H1 (cell line): ENCODE measurements at regions not wholly inside any gene's neighbourhood (a gene's known extent, or its start where the extent isn't known, plus 50 kb on each side); places are given as distances from the start of the nearest gene placed in this dataset.

Experiments
- CTCF ChIA-PET: fragments of 300-600 bp; sonication (Branson Sonifier 250); formaldehyde crosslinking; loops from one replicate; lab custom pipeline; 2021; ENCODE audit not compliant: partially characterized antibody; lab: Charles Lee
- POLR2A ChIA-PET: fragments of 300-600 bp; sonication (Branson Sonifier 250); formaldehyde crosslinking; loops from one replicate; lab custom pipeline; 2021; ENCODE audit warnings: inconsistent platforms; ENCODE audit not compliant: partially characterized antibody; lab: Charles Lee
- DNase-seq, 2 experiments: peaks; one replicate each; pipeline versions ENCODE4 v3.0.0 to v3.0.0-alpha.2; 2010 to 2022; ENCODE audit warnings: low spot score in 2 of 2, low read depth in 1 of 2, mixed read lengths in 1 of 2
- FAIRE-seq: peaks from 2 replicates; lab custom pipeline; 2011; peaks lifted over from hg19 to GRCh38; lab: Jason Lieb, UNC
- H2AFZ ChIP-seq: 2 replicates; pipeline ENCODE4 v1.8.1; 2012; ENCODE audit warnings: low read length, inconsistent platforms
- H2AK5ac ChIP-seq: 2 replicates; pipeline ENCODE4 v1.6.1; 2013; ENCODE audit warnings: low read depth, low read length
- H2BK120ac ChIP-seq: replicated peaks from 2 replicates; pipeline ENCODE3; 2013; ENCODE audit warnings: low read depth, low read length, inconsistent platforms
- H2BK12ac ChIP-seq: 2 replicates; pipeline ENCODE4 v1.6.1; 2013; ENCODE audit warnings: low read depth, low read length
- H2BK15ac ChIP-seq: 2 replicates; pipeline ENCODE4 v1.6.1; 2013; ENCODE audit warnings: low read length
- H2BK20ac ChIP-seq: 2 replicates; pipeline ENCODE4 v1.6.1; 2013; ENCODE audit warnings: low read length
- H2BK5ac ChIP-seq: 2 replicates; pipeline ENCODE4 v1.6.1; 2013; ENCODE audit warnings: low read depth, low read length
- H3K14ac ChIP-seq: 2 replicates; pipeline ENCODE4 v1.6.1; 2013; ENCODE audit warnings: inconsistent platforms; ENCODE audit not compliant: insufficient read length
- H3K18ac ChIP-seq: 2 replicates; pipeline ENCODE4 v1.6.1; 2013; ENCODE audit warnings: low read length; ENCODE audit errors: extremely low read depth
- H3K23ac ChIP-seq: 2 replicates; pipeline ENCODE4 v1.6.1; 2013; ENCODE audit warnings: inconsistent platforms; ENCODE audit not compliant: insufficient read length
- H3K23me2 ChIP-seq: 2 replicates; pipeline ENCODE4 v1.6.1; 2013; ENCODE audit warnings: low read depth, low read length
- H3K27ac ChIP-seq: 2 replicates; pipeline ENCODE4 v1.6.1; 2011; ENCODE audit warnings: low read depth, low read length, inconsistent platforms
- H3K27me3 ChIP-seq, 4 experiments: replicated peaks in 1 of 4; 1 replicate in 1 of 4; 2 replicates in 3 of 4; pipeline versions ENCODE4 v1.6.1 to v1.8.1; 2011 to 2013; ENCODE audit warnings: low read length in 3 of 4, mild to moderate bottlenecking in 3 of 4, inconsistent platforms in 2 of 4, mixed read lengths in 2 of 4, moderate library complexity in 1 of 4; ENCODE audit not compliant: control insufficient read depth in 3 of 4, insufficient read depth in 3 of 4; ENCODE audit errors: extremely low read depth in 1 of 4
- H3K36me3 ChIP-seq, 4 experiments: 2 replicates each; pipeline versions ENCODE4 v1.6.1 to v1.8.1; 2011 to 2013; ENCODE audit warnings: mild to moderate bottlenecking in 4 of 4, low read length in 3 of 4, moderate library complexity in 2 of 4, control low read depth in 1 of 4, inconsistent platforms in 1 of 4; ENCODE audit not compliant: insufficient read depth in 4 of 4, control insufficient read depth in 2 of 4
- H3K4ac ChIP-seq: replicated peaks from 2 replicates; pipeline ENCODE3; 2013; ENCODE audit warnings: low read length, low read depth, mixed read lengths, inconsistent platforms; ENCODE audit not compliant: insufficient read length
- H3K4me1 ChIP-seq, 4 experiments: replicated peaks in 1 of 4; 1 replicate in 1 of 4; 2 replicates in 3 of 4; pipeline versions ENCODE4 v1.6.1 to v1.8.1; 2011 to 2013; ENCODE audit warnings: low read length in 3 of 4, inconsistent platforms in 2 of 4, mixed read lengths in 1 of 4; ENCODE audit not compliant: insufficient read depth in 4 of 4, control insufficient read depth in 3 of 4
- H3K4me2 ChIP-seq, 2 experiments: 2 replicates each; pipeline versions ENCODE4 v1.6.1 to v1.8.1; 2011 to 2013; ENCODE audit warnings: low read depth in 2 of 2, low read length in 2 of 2, control low read depth in 1 of 2, inconsistent platforms in 1 of 2, mild to moderate bottlenecking in 1 of 2; ENCODE audit not compliant: insufficient read depth in 1 of 2
- H3K4me3 ChIP-seq, 4 experiments: fragments of 200-600, 300-600 bp in 1 of 4; sonication (generic), shearing (Covaris generic), sonication (Bioruptor Twin) in 1 of 4; 2 replicates each; pipeline versions ENCODE4 v1.5.1 to v1.8.1; 2011 to 2016; ENCODE audit warnings: low read length in 4 of 4, low read depth in 3 of 4, control low read depth in 2 of 4, inconsistent platforms in 2 of 4, mild to moderate bottlenecking in 2 of 4, mixed read lengths in 1 of 4, moderate library complexity in 1 of 4; ENCODE audit not compliant: insufficient read depth in 2 of 4; ENCODE audit errors: extremely low read depth in 1 of 4
- H3K56ac ChIP-seq: replicated peaks from 2 replicates; pipeline ENCODE3; 2013; ENCODE audit warnings: low read depth, mild to moderate bottlenecking, mixed read lengths, low read length, inconsistent platforms; ENCODE audit not compliant: insufficient read length
- H3K79me1 ChIP-seq: 2 replicates; pipeline ENCODE4 v1.6.1; 2013; ENCODE audit warnings: low read depth, low read length, control low read depth
- H3K79me2 ChIP-seq, 2 experiments: 2 replicates each; pipeline versions ENCODE4 v1.6.1 to v1.8.1; 2012 to 2013; ENCODE audit warnings: low read length in 2 of 2, mild to moderate bottlenecking in 2 of 2, inconsistent platforms in 1 of 2; ENCODE audit not compliant: insufficient read depth in 2 of 2, control insufficient read depth in 1 of 2
- H3K9ac ChIP-seq, 4 experiments: replicated peaks in 1 of 4; 1 replicate in 1 of 4; 2 replicates in 3 of 4; pipeline versions ENCODE4 v1.6.1 to v1.8.1; 2011 to 2013; ENCODE audit warnings: low read depth in 3 of 4, low read length in 3 of 4, control low read depth in 2 of 4, mild to moderate bottlenecking in 2 of 4, moderate library complexity in 2 of 4, inconsistent platforms in 1 of 4; ENCODE audit errors: extremely low read depth in 1 of 4
- H3K9me3 ChIP-seq, 2 experiments: 2 replicates each; pipeline versions ENCODE4 v1.6.1 to v1.8.1; 2012 to 2013; ENCODE audit warnings: mild to moderate bottlenecking in 2 of 2, moderate library complexity in 2 of 2, control low read depth in 1 of 2, inconsistent platforms in 1 of 2, low read depth in 1 of 2, low read length in 1 of 2, mixed read lengths in 1 of 2; ENCODE audit not compliant: insufficient read depth in 2 of 2
- H4K20me1 ChIP-seq, 2 experiments: replicated peaks in 1 of 2; 2 replicates each; pipeline versions ENCODE3 to v1.8.1; 2011 to 2013; ENCODE audit warnings: inconsistent platforms in 2 of 2, low read length in 2 of 2, mild to moderate bottlenecking in 1 of 2; ENCODE audit not compliant: insufficient read depth in 2 of 2, control insufficient read depth in 1 of 2
- H4K5ac ChIP-seq: 2 replicates; pipeline ENCODE4 v1.6.1; 2013; ENCODE audit warnings: low read length, low read depth, mixed read lengths, inconsistent platforms; ENCODE audit not compliant: insufficient read length
- H4K8ac ChIP-seq: 2 replicates; pipeline ENCODE4 v1.8.0; 2013; ENCODE audit warnings: mild to moderate bottlenecking, moderate library complexity, low read length, inconsistent platforms; ENCODE audit not compliant: insufficient read depth; ENCODE audit errors: extremely low read depth
- H4K91ac ChIP-seq: replicated peaks from 2 replicates; pipeline ENCODE3; 2013; ENCODE audit warnings: low read length, mixed read lengths, inconsistent platforms; ENCODE audit not compliant: insufficient read length
- RAD21 ChIP-seq, 2 experiments: IDR thresholded peaks in 1 of 2; conservative IDR thresholded peaks in 1 of 2; 2 replicates each; pipeline ENCODE4 v1.6.1; 2011; ENCODE audit warnings: low read depth in 2 of 2, low read length in 2 of 2, improper control_type of control experiment in 1 of 2, inconsistent platforms in 1 of 2, mild to moderate bottlenecking in 1 of 2, moderate library complexity in 1 of 2
- TBP ChIP-seq: IDR thresholded peaks from 2 replicates; pipeline ENCODE4 v1.6.1; 2011; ENCODE audit warnings: low read depth, low read length, improper control_type of control experiment

DNA sequence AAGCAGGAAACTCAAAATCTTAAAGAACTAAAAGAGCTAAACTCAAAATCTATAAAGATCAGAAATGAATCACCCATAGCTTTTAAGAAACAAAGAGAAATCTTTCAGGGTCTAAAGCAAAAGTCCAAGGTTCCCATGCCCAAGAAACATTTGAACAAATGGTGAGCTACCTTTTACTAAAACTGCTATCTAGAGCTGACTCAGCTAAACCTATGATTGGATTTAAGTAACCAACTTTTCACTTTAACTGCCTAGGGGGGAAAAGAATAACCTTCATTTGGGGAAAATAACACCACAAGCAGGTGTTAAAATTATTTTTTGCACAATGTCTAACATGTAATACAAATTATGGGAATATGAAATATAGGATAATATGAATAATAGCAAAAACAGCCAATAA is 328.4 kb downstream of the PHF14 start:
- H3K14ac ChIP-seq = no peak overlapping the region
- H3K4me1 ChIP-seq = no peaks in the 10 kb centered on the region
- H3K23ac ChIP-seq = no peak overlapping the region
- H3K23me2 ChIP-seq = no peaks in the 10 kb centered on the region
- no peak overlapping the region for H2AK5ac ChIP-seq
- no peak overlapping the region for H4K91ac ChIP-seq
- H4K20me1 ChIP-seq = no peaks in the 10 kb centered on the region
- no peak overlapping the region for H3K9ac ChIP-seq
- H3K36me3 ChIP-seq = no peaks in the 10 kb centered on the region
- no peak overlapping the region for H4K5ac ChIP-seq
- no peak overlapping the region for H2BK120ac ChIP-seq
- H2AFZ ChIP-seq = no peak overlapping the region
- H3K4ac ChIP-seq = no peak overlapping the region
- POLR2A ChIA-PET = no interaction called here
- H4K8ac ChIP-seq = no peak overlapping the region
- CTCF ChIA-PET = interaction anchor here (1.0 kb wide), 1 partner anchor 71 kb away, joined by 3 read pairs; no protein-coding TSS in a partner anchor
- H3K18ac ChIP-seq = no peak overlapping the region
- no peak overlapping the region for H3K4me2 ChIP-seq
- H3K79me1 ChIP-seq = no peaks in the 10 kb centered on the region
- no peak overlapping the region for H3K27ac ChIP-seq
- H3K79me2 ChIP-seq = no peaks in the 10 kb centered on the region
- H2BK5ac ChIP-seq = no peak overlapping the region
- no peak overlapping the region for H3K56ac ChIP-seq
- no peak overlapping the region for H3K4me3 ChIP-seq
- H3K27me3 ChIP-seq = no peaks in the 10 kb centered on the region
- no peak overlapping the region for H2BK15ac ChIP-seq
- no peak overlapping the region for H2BK20ac ChIP-seq
- FAIRE-seq = no peak
- no peak for DNase-seq
- H2BK12ac ChIP-seq = no peak overlapping the region
- H3K9me3 ChIP-seq = no peaks in the 10 kb centered on the region
- no peak for TF ChIP-seq RAD21 (IDR thresholded peaks at IDR 0.05 in 1 of 2, conservative IDR thresholded peaks at IDR 0.05 in 1 of 2; ENCODE audit: low read depth in 2 of 2, low read length in 2 of 2)
- TF ChIP-seq TBP = no peak
